Karpas-422 (cell line): ENCODE measurements at regions not wholly inside any gene's neighbourhood (a gene's known extent, or its start where the extent isn't known, plus 50 kb on each side); places are given as distances from the start of the nearest gene placed in this dataset.

ENCODE experiments used
- DNase-seq: peaks from one replicate; pipeline ENCODE4 v3.0.0-alpha.2; 2015
- H2AFZ ChIP-seq: fragments of 200-600 bp; sonication (generic); 2 replicates; pipeline ENCODE4 v1.6.1; 2014; ENCODE audit warnings: antibody characterized with exemption, low read length, mixed read lengths
- H3K27ac ChIP-seq: fragments of 200-600 bp; sonication (generic); 2 replicates; pipeline ENCODE4 v1.5.1; 2014; ENCODE audit warnings: mild to moderate bottlenecking, low read length, moderate library complexity
- H3K27me3 ChIP-seq: fragments of 200-600 bp; sonication (generic); 2 replicates; pipeline ENCODE4 v1.6.1; 2014; ENCODE audit warnings: low read length, mixed read lengths
- H3K36me3 ChIP-seq: fragments of 200-600 bp; sonication (generic); 2 replicates; pipeline ENCODE4 v1.6.1; 2014; ENCODE audit warnings: low read length, mixed read lengths; ENCODE audit not compliant: insufficient read depth
- H3K4me1 ChIP-seq: fragments of 200-600 bp; sonication (generic); 2 replicates; pipeline ENCODE4 v1.6.1; 2014; ENCODE audit warnings: mild to moderate bottlenecking, low read length, mixed read lengths
- H3K4me2 ChIP-seq: fragments of 200-600 bp; sonication (generic); 2 replicates; pipeline ENCODE4 v1.6.1; 2014; ENCODE audit warnings: low read length, low read depth, mild to moderate bottlenecking; ENCODE audit not compliant: poor library complexity, severe bottlenecking
- H3K4me3 ChIP-seq: fragments of 200-600 bp; sonication (generic); 2 replicates; pipeline ENCODE4 v1.5.1; 2014; ENCODE audit warnings: mild to moderate bottlenecking, antibody characterized with exemption, low read length, mixed read lengths
- H3K79me2 ChIP-seq: fragments of 200-600 bp; sonication (generic); 2 replicates; pipeline ENCODE4 v1.6.1; 2014; ENCODE audit warnings: mild to moderate bottlenecking, low read length, mixed read lengths
- H3K9ac ChIP-seq: fragments of 200-600 bp; sonication (generic); 2 replicates; pipeline ENCODE4 v1.6.0; 2014; ENCODE audit warnings: low read length
- H3K9me2 ChIP-seq: fragments of 200-600 bp; sonication (generic), shearing (Covaris generic); replicated peaks from 2 replicates; pipeline ENCODE4 v1.6.0; 2014; ENCODE audit warnings: mild to moderate bottlenecking, low read length, moderate library complexity; ENCODE audit not compliant: insufficient read depth
- H3K9me3 ChIP-seq: fragments of 300-700, 200-600 bp; sonication (generic); 2 replicates; pipeline ENCODE4 v1.6.1; 2014; ENCODE audit warnings: low read length, mixed read lengths
- H4K20me1 ChIP-seq: fragments of 200-600 bp; sonication (generic); 2 replicates; pipeline ENCODE4 v1.6.1; 2014; ENCODE audit warnings: mild to moderate bottlenecking, antibody characterized with exemption, low read length, low read depth; ENCODE audit not compliant: insufficient read depth

- Histone ChIP-seq H3K4me3 (no peak overlapping the region), H3K9ac (0 out of 2 replicates have a peak overlapping the region, but pooled peaks have one; percentile 4), H3K79me2 (no peaks in the 10 kb centered on the region), H3K27ac (no peak overlapping the region), H3K9me2 (no peaks in the 10 kb centered on the region), H4K20me1 (no peaks in the 10 kb centered on the region), H2AFZ (no peak overlapping the region), H3K36me3 (no peaks in the 10 kb centered on the region), H3K4me1 (peaks cover 74% of the 10 kb centered on the region), H3K9me3 (no peaks in the 10 kb centered on the region), H3K27me3 (no peaks in the 10 kb centered on the region), H3K4me2 (no peak overlapping the region)
- DNase-seq: peak; percentile 47
These were observed 144.3 kb upstream of the ZMIZ1 start for GRCh38 chr10:78924319-78925003.

- Histone ChIP-seq H2AFZ (no peak overlapping the region), H3K4me2 (no peak overlapping the region)
- no peak for DNase-seq
These were observed 143.5 kb upstream of the ZMIZ1 start for GRCh38 chr10:78925275-78925674.

GRCh38 chr10:78925800-78926319 lies 142.9 kb upstream of the ZMIZ1 start:
- Histone ChIP-seq H3K27me3 (no peaks in the 10 kb centered on the region), H3K9me3 (no peaks in the 10 kb centered on the region), H4K20me1 (no peaks in the 10 kb centered on the region), H3K9ac (no peak overlapping the region), H3K27ac (no peak overlapping the region), H3K9me2 (no peaks in the 10 kb centered on the region), H2AFZ (no peak overlapping the region), H3K79me2 (no peaks in the 10 kb centered on the region), H3K4me2 (no peak overlapping the region), H3K36me3 (no peaks in the 10 kb centered on the region), H3K4me1 (peaks cover 81% of the 10 kb centered on the region), H3K4me3 (no peak overlapping the region)
- no peak for DNase-seq

More at GRCh38 chr10:78925275-78925674, 143.5 kb upstream of the ZMIZ1 start:
- Histone ChIP-seq H3K4me3 (no peak overlapping the region), H4K20me1 (no peaks in the 10 kb centered on the region), H3K9me3 (no peaks in the 10 kb centered on the region), H3K9ac (no peak overlapping the region), H3K9me2 (no peaks in the 10 kb centered on the region), H3K27ac (no peak overlapping the region), H3K79me2 (no peaks in the 10 kb centered on the region), H3K36me3 (no peaks in the 10 kb centered on the region), H3K4me1 (peaks cover 81% of the 10 kb centered on the region), H3K27me3 (no peaks in the 10 kb centered on the region)

DNA sequence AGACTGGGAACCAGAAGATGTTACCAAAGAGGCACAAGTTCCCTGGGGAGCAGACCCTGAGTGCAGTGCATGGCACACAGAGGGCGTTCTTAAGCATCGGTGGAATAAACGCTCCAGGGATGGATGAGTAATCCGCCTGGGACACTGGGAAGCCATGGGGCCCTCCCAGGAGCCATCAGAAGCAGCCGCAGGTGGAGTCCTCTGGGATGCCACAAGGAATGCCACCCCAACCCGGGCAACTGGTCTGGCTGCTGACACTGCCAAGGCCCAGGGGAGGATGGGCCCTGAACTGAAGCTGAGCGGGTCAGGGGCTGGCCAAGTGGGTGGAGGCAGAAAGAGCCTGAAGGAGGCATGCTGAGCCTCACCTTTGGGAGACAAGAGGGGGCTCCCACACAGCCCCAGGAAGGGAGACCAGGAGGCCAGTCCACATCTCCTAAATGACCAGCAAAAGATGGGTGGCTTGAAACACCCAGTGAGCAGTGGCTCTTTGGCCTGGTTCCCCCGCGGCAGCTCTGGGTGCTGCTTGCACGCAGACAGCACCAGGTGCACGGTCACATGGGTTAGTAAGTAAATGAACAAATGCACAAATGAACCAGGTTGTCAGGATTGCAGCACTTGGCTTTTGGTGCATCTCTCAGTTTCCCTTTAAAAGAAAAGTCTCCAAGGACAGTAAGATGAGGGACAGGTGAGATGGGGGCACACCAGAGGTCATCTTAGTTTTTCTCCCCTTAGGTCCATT lies 141.3 kb upstream of the ZMIZ1 start:
- H3K27ac ChIP-seq: peak overlapping the region; percentile 25; the same call in 1 of the 2 replicates
- peak overlapping the region; percentile 50 for H3K9ac ChIP-seq
- no peaks in the 10 kb centered on the region for H3K9me3 ChIP-seq
- H3K4me1 ChIP-seq: peaks cover 70% of the 10 kb centered on the region
- H3K9me2 ChIP-seq: no peaks in the 10 kb centered on the region
- H4K20me1 ChIP-seq: no peaks in the 10 kb centered on the region
- DNase-seq: peak; percentile 66
- H3K79me2 ChIP-seq: no peaks in the 10 kb centered on the region
- no peaks in the 10 kb centered on the region for H3K36me3 ChIP-seq
- H3K4me3 ChIP-seq: peak overlapping the region; percentile 45
- H3K27me3 ChIP-seq: no peaks in the 10 kb centered on the region
- H3K4me2 ChIP-seq: peak overlapping the region; percentile 62
- H2AFZ ChIP-seq: no peak overlapping the region

DNA sequence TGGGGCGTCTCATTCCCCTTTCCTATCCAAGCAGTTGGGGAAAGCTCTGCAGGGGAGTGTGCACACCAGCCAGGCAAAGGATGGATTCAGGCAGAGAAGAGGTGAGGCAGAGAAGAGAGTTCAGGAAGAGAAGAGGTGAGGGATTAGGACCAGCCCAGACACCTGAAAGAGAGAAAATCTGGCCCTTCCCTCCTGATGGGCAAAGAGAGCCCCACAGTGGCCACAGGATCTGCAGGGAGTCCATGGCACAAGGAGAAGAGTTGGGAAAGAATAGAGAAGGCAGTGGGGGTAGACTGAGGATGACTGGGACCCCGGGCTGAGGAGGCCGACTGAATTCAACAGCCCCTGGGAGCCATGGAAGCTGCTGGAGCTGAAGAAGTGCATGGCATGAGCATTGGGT lies 140.4 kb upstream of the ZMIZ1 start:
- no peak overlapping the region for H3K4me3 ChIP-seq
- no peaks in the 10 kb centered on the region for H4K20me1 ChIP-seq
- no peaks in the 10 kb centered on the region for H3K9me3 ChIP-seq
- H3K4me1 ChIP-seq: peaks cover 61% of the 10 kb centered on the region
- no peaks in the 10 kb centered on the region for H3K27me3 ChIP-seq
- no peak overlapping the region for H3K27ac ChIP-seq
- no peak overlapping the region for H3K9ac ChIP-seq
- no peaks in the 10 kb centered on the region for H3K9me2 ChIP-seq
- H3K4me2 ChIP-seq: peak overlapping the region; percentile 62
- DNase-seq: no peak
- H3K79me2 ChIP-seq: no peaks in the 10 kb centered on the region
- no peak overlapping the region for H2AFZ ChIP-seq
- no peaks in the 10 kb centered on the region for H3K36me3 ChIP-seq

- Histone ChIP-seq H3K9me2 (no peaks in the 10 kb centered on the region), H2AFZ (no peak overlapping the region), H3K9me3 (no peaks in the 10 kb centered on the region), H3K4me1 (peaks cover 52% of the 10 kb centered on the region), H3K9ac (no peak overlapping the region), H3K27ac (no peak overlapping the region), H3K36me3 (no peaks in the 10 kb centered on the region), H3K27me3 (no peaks in the 10 kb centered on the region), H3K4me2 (no peak overlapping the region), H3K79me2 (no peaks in the 10 kb centered on the region), H3K4me3 (no peak overlapping the region), H4K20me1 (no peaks in the 10 kb centered on the region)
- no peak for DNase-seq
These were observed 139.2 kb upstream of the ZMIZ1 start for GRCh38 chr10:78929541-78929940.

- Histone ChIP-seq H3K27me3 (no peaks in the 10 kb centered on the region), H3K79me2 (no peaks in the 10 kb centered on the region), H3K27ac (no peak overlapping the region), H4K20me1 (no peaks in the 10 kb centered on the region), H2AFZ (no peak overlapping the region), H3K36me3 (no peaks in the 10 kb centered on the region), H3K4me3 (no peak overlapping the region), H3K9me2 (no peaks in the 10 kb centered on the region), H3K4me1 (peaks cover 37% of the 10 kb centered on the region), H3K4me2 (no peak overlapping the region), H3K9me3 (no peaks in the 10 kb centered on the region), H3K9ac (no peak overlapping the region)
- no peak for DNase-seq
These were observed 137.3 kb upstream of the ZMIZ1 start for GRCh38 chr10:78931321-78932053.

- H3K9me3 ChIP-seq: no peaks in the 10 kb centered on the region
- H3K36me3 ChIP-seq: no peaks in the 10 kb centered on the region
- H3K4me2 ChIP-seq: no peak overlapping the region
- no peaks in the 10 kb centered on the region for H3K9me2 ChIP-seq
- H4K20me1 ChIP-seq: no peaks in the 10 kb centered on the region
- no peak overlapping the region for H3K9ac ChIP-seq
- no peaks in the 10 kb centered on the region for H3K79me2 ChIP-seq
- no peak overlapping the region for H2AFZ ChIP-seq
- H3K27me3 ChIP-seq: no peaks in the 10 kb centered on the region
- DNase-seq: no peak
- H3K4me1 ChIP-seq: peaks cover 37% of the 10 kb centered on the region
- H3K27ac ChIP-seq: no peak overlapping the region
- H3K4me3 ChIP-seq: no peak overlapping the region
These were observed 136.7 kb upstream of the ZMIZ1 start for GRCh38 chr10:78932054-78932386.
